Activated CD4-positive, alpha-beta memory T cell treated with anti-CD3 and anti-CD28 coated beads for 36 hours (primary cell): ENCODE measurements at regions not wholly inside any gene's neighbourhood (a gene's known extent, or its start where the extent isn't known, plus 50 kb on each side); places are given as distances from the start of the nearest gene placed in this dataset.
"Not testable (repeated sequence)": the region's sequence is repeated elsewhere in the genome, so short reads cannot be mapped to it uniquely, and the experiment has no call there.

ENCODE experiments used
- CTCF ChIA-PET: fragments of 350-600 bp; sonication (Branson Sonifier 250); formaldehyde crosslinking; loops from one replicate; lab custom pipeline; 2021; ENCODE audit warnings: antibody characterized with exemption, inconsistent platforms; lab: Charles Lee
- POLR2A ChIA-PET: fragments of 350-600 bp; sonication (Branson Sonifier 250); formaldehyde crosslinking; loops from one replicate; lab custom pipeline; 2021; ENCODE audit warnings: antibody characterized with exemption; lab: Charles Lee
- DNase-seq: peaks from one replicate; pipeline ENCODE4 v3.0.0-alpha.2; 2020
- H3K27ac Mint-ChIP-seq: one replicate; pipeline ENCODE4 v1.8.0; 2021; ENCODE audit warnings: mixed read lengths
- H3K27me3 Mint-ChIP-seq: one replicate; pipeline ENCODE4 v1.8.0; 2021; ENCODE audit warnings: mixed read lengths
- H3K36me3 Mint-ChIP-seq: one replicate; pipeline ENCODE4 v1.8.0; 2021; ENCODE audit warnings: mixed read lengths
- H3K4me1 Mint-ChIP-seq: one replicate; pipeline ENCODE4 v1.8.0; 2021; ENCODE audit warnings: low read depth, mixed read lengths
- H3K4me3 Mint-ChIP-seq: one replicate; pipeline ENCODE4 v1.8.0; 2021; ENCODE audit warnings: mild to moderate bottlenecking, mixed read lengths
- H3K9me3 Mint-ChIP-seq: one replicate; pipeline ENCODE4 v1.8.0; 2021; ENCODE audit warnings: mixed read lengths
- intact Hi-C: fragments of 100-400 bp; cut with micrococcal nuclease; formaldehyde crosslinking; loops from one replicate; pipeline ENCODE4 v1.15.1; 2023

DNA sequence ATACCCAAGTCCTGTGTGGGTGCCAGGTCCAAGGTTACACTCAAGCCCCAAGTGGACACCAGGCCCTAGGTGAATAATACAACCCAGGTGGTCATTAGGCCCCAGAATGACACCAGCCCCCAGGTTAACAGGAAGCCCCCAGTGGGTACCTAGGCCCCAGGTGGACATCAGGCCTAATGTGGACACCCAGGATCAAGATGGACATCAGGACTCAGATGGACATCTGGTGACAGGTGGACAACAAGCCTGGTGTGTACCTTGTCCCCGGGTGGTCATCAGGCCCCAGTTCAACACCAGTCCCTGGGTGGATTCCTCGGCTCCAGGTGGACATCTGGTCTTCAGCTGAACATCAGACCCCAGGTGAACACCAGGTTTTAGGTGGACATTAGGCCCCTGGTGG is 1485.4 kb upstream of the TPTE start:
- H3K4me3 Mint-ChIP-seq, H3K27ac Mint-ChIP-seq, H3K4me1 Mint-ChIP-seq, DNase-seq, POLR2A ChIA-PET, H3K36me3 Mint-ChIP-seq, H3K27me3 Mint-ChIP-seq, intact Hi-C loops, CTCF ChIA-PET, H3K9me3 Mint-ChIP-seq: not testable (repeated sequence)

DNA sequence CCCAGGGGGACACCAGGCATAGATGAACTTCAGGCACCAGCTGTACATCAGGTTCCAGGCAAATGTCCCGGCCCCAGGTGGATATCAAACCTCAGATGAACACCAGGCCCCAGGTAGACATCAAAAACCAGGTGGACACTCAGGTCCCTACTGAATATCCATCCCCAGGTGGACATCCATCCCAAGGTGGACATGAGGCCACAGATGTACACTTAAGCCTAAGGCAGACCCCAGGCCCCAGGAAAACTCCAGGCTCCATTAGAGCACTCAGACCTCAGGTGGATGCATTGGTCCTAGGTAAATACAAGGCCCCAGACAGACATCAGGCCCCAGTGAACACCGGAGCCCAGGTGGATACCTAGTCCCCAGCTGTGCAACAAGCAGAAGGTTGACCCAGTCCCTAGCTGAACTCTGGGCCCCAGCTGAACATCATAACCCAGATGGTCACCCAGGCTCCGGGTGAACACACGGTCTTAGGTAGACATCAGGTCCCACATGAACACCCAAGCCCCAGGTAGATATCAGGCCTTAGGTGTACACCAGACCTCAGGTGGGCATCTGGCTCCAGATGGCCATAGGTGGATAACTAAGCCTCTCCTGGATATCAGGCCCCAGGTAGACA is 1484.3 kb upstream of the TPTE start:
- DNase-seq, H3K4me1 Mint-ChIP-seq, H3K36me3 Mint-ChIP-seq, intact Hi-C loops, H3K4me3 Mint-ChIP-seq, H3K9me3 Mint-ChIP-seq, H3K27ac Mint-ChIP-seq, H3K27me3 Mint-ChIP-seq, POLR2A ChIA-PET, CTCF ChIA-PET: not testable (repeated sequence)

DNA sequence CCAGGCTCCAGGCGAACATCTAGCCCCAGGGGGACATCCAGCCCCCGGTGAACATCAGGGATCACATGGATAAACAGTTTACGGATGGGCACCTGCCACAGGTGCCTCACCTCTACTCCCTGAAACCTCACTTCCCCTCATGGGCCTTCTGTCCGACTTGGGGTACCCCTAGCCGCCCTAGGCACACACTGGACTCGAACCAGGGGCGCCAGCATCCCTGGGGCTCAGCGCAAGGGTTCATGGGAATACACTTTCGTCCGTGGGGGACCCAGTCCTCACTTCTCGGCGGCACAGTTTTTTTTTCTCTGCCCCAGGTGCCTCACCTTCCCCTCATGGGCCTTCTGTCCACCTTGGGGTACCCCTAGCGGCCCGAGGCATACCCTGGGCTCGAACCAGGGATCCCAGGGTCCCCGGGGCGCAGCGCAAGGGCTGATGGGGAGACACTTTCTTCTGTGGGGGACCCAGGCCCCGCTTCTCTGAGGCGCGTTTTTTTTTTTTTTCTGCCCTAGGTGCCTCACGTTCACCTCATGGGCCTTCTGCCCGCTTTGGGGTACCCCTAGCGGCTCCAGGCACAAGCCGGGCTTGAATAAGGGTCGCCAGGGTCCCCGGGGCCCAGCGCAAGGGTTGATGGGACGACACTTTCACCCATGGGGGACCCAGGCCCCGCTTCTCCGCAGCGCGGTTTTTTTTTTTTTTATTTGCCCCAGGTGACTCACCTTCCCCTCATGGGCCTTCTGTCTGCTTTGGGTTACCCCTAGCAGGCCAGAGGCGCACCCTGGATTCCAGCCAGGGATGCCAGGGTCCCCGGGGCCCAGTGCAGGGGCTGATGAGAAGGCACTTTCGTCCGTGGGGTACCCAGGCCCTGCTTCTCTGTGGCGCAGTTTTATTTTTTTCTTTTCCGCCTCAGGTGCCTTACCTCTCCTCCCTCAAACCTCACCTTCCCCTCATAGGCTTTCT is 1483.5 kb upstream of the TPTE start:
- intact Hi-C loops, H3K27me3 Mint-ChIP-seq, DNase-seq, H3K4me3 Mint-ChIP-seq, H3K9me3 Mint-ChIP-seq, CTCF ChIA-PET, H3K4me1 Mint-ChIP-seq, H3K36me3 Mint-ChIP-seq, H3K27ac Mint-ChIP-seq, POLR2A ChIA-PET: not testable (repeated sequence)

DNA sequence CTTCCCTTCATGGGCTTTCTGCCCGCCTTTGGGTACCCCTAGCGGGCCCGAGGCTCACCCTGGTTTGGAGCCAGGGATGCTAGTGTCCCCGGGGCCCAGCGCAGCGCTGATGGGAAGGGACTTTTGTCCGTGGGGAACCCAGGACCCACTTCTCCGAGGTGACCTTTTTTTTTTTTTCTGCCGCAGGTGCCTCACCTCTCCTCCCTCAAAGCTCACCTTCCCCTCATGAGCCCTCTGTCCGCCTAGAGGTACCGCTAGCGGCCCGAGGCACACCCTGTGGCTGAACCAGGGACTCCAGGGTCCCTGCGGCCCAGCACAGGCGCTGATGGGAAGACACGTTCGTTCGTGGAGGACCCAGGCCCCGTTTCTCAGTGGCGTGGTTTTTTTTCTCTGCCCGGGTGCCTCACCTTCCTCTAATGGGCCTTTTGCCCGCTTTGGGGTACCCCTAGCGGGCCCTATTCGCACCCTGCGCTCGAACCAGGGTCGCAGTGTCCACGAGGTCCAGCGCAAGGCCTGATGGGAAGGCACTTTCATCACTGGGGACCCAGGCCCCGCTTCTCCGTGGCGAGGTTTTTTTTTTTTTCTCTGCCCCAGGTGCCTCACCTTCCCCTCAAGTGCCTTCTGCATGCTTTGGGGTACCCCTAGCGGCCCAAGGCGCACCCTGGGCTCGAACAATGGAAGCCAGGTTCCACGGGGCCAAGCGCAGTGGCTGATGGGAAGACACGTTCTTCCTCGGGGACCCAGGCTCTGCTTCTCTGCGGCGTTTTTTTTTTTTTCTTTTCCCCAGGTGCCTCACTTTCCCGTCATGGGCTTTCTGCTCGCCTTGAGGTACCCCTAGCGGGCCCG is 1481.6 kb upstream of the TPTE start:
- H3K36me3 Mint-ChIP-seq, H3K4me1 Mint-ChIP-seq, H3K9me3 Mint-ChIP-seq, H3K27ac Mint-ChIP-seq, CTCF ChIA-PET, intact Hi-C loops, H3K27me3 Mint-ChIP-seq, DNase-seq, POLR2A ChIA-PET, H3K4me3 Mint-ChIP-seq: not testable (repeated sequence)

DNA sequence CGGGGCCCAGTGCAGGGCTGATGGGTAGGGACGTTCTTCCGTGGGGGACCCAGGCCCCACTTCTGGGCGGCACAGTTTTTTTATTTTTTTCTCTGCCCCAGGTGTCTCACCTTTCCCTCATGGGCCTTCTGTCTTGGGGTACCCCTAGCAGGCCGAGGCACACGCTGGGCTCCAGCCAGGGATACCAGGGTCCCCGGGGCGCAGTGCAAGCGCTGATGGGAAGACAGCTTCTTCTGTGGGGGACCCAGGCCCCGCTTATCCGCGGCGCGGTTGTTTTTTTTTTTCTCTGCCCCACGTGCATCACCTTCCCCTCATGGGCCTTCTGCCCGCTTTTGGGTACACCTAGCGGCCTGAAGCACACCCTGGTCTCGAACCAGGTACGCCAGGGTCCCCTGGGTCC is 1481.0 kb upstream of the TPTE start:
- H3K27me3 Mint-ChIP-seq, POLR2A ChIA-PET, H3K9me3 Mint-ChIP-seq, DNase-seq, H3K36me3 Mint-ChIP-seq, intact Hi-C loops, H3K4me3 Mint-ChIP-seq, H3K4me1 Mint-ChIP-seq, H3K27ac Mint-ChIP-seq, CTCF ChIA-PET: not testable (repeated sequence)

DNA sequence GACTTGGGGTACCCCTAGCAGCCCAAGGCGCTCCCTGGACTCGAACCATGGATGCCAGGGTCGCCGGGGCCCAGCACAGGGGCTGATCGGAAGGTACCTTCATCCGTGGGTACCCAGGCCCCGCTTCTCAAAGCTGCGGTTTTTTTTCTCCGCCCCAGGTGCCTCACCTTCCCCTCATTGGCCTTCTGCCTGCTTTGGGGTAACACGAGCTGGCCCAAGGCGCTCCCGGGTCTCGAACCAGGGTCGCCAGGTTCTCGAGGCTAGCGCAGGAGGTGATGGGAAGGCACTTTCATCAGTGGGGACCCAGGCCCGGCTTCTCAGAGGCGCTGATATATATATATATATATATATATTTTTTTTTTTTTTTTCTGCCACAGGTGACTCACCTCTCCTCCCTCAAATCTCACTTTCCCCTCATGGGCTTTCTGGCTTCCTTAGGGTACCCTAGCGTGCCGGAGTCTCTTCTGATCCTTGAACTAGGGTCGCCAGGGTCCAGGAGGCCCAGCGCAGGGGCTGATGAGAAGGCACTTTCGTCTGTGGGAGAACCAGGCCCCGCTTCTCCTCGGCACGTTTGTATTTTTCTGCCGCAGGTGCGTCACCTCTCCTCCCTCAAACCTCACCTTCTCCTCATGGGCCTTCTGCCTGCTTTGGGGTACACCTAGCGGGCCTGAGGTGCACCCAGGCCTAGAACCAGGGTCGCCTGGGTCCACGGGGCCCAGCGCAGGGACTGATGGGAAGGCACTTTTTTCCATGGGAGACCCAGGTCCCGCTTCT is 1480.0 kb upstream of the TPTE start:
- H3K27me3 Mint-ChIP-seq, intact Hi-C loops, CTCF ChIA-PET, DNase-seq, H3K4me3 Mint-ChIP-seq, H3K9me3 Mint-ChIP-seq, POLR2A ChIA-PET, H3K27ac Mint-ChIP-seq, H3K36me3 Mint-ChIP-seq, H3K4me1 Mint-ChIP-seq: not testable (repeated sequence)

DNA sequence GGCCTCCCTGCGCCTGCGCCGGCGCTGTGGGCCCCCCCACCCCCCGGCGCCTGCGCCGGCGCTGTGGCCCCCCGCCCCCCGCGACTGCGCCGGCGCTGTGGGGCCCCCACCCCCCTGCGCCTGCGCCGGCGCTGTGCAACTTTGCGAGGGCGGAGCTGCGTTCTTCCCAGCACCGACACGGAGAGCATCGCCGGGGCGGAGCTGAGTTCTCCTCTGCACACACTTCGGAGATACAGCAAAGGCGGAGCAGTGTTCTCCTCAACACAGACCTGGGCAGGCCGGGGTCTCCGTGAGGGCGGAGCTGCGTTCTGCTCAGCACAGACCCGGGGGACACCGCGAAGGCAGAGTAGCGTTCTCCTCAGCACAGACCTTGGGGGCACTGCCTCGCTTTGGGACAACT is 1478.3 kb upstream of the TPTE start:
- H3K4me1 Mint-ChIP-seq, H3K27ac Mint-ChIP-seq, DNase-seq, POLR2A ChIA-PET, H3K9me3 Mint-ChIP-seq, CTCF ChIA-PET, intact Hi-C loops, H3K36me3 Mint-ChIP-seq, H3K4me3 Mint-ChIP-seq, H3K27me3 Mint-ChIP-seq: not testable (repeated sequence)

DNA sequence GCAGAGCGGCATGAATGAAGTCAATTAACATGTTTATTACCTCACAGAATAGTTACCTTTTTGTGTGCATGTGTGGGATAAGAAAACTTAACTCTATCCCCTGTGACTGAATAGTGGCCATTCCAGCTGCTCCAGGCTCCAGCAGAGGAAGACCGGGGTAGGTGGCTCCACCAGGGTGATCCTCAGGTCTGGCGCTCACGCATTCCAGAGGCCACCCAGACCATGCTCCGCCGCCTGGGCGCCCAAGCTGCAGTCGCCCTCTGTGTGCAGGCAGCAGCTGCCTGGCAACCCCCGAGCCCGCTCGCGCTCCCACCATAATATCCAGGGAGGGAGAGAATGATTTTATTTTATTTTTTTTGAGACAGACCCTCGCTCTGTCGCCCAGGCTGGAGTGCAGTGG is 1474.5 kb upstream of the TPTE start:
- H3K27ac Mint-ChIP-seq, H3K9me3 Mint-ChIP-seq, CTCF ChIA-PET, H3K4me1 Mint-ChIP-seq, POLR2A ChIA-PET, DNase-seq, H3K27me3 Mint-ChIP-seq, H3K36me3 Mint-ChIP-seq, H3K4me3 Mint-ChIP-seq, intact Hi-C loops: not testable (repeated sequence)

DNA sequence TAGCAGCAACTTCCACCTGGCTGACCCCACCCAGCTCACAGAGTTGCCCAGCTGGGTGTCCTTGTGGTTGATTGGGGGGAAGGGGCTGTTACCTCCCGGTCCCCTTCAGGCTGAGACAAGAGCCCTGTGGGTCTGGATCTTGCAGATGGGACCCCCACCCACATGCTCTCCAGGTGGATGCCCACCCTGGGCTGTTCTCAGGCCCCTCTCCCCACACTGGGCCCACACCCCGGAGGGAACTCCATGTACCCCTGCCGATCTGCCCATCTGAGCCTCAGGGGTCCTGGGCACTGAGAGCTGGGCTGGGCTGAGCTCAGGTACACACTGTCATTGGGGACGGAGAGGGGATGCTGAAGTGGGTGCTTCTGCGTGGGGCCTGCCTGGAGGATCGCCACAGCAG is 1453.9 kb upstream of the TPTE start:
- H3K4me3 Mint-ChIP-seq, H3K27ac Mint-ChIP-seq, DNase-seq, intact Hi-C loops, H3K9me3 Mint-ChIP-seq, H3K36me3 Mint-ChIP-seq, CTCF ChIA-PET, H3K27me3 Mint-ChIP-seq, H3K4me1 Mint-ChIP-seq, POLR2A ChIA-PET: not testable (repeated sequence)

DNA sequence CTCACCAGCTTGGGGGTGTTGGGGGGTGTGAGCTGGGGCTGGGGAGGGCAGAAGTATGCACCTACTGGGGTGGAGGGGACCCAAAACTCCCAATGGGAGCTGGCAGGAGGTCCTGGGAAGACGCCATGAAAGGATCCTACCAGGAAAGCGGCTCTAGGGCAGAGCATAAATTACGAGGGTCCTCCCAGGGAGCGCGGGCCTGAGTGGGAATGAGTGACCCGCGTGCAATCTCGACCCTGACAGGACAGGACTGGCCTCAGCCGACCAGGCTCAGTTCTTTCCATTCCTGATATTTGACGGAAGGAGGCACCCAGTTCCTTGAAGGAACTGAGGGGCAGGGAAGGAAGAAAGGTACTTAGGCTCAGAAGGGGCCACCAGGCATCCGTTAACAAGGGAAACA is 1452.8 kb upstream of the TPTE start:
- H3K27ac Mint-ChIP-seq, H3K27me3 Mint-ChIP-seq, POLR2A ChIA-PET, DNase-seq, H3K9me3 Mint-ChIP-seq, H3K4me3 Mint-ChIP-seq, H3K4me1 Mint-ChIP-seq, intact Hi-C loops, CTCF ChIA-PET, H3K36me3 Mint-ChIP-seq: not testable (repeated sequence)

DNA sequence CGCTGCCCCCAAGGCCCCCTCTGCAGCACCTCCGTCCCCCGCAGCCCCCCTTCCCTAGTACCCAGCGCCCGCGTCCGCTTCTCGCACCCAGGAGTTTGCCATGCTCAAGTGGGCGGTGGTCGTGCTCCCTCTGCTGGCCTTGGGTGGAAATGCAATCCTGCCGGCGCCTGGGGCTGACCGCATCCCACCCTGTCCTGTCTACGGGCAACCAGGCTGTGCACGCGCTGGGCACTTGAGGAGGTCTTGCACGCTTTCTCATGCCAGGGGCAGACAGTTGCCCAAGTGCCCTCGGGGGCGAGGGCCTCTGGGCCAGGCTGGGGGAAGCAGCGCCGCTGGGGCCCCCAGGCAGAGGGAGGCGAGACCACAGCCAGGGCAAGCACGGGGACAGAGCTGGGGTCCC is 1450.7 kb upstream of the TPTE start:
- H3K4me1 Mint-ChIP-seq, H3K4me3 Mint-ChIP-seq, H3K27ac Mint-ChIP-seq, CTCF ChIA-PET, H3K36me3 Mint-ChIP-seq, H3K9me3 Mint-ChIP-seq, H3K27me3 Mint-ChIP-seq, POLR2A ChIA-PET, intact Hi-C loops, DNase-seq: not testable (repeated sequence)

DNA sequence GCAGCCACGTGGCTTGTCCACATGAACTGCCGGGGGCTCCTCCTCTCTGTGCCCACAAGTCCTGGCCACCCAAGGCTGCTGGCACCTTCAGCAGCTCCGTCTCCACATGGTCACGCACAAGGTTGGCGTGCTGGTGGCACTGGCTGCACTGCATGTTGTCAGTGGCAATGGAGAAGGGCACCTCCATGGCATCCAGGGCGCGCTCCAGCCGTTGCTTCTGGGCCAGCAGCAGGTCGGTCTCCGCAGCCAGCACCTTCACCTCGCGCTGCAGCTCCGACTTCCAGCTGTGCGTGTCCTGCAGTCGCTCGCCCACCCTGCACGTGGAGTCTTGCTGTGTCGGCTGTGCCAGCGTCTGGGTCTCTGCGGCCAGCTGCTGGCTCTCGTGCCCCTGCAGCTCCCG is 1448.4 kb upstream of the TPTE start:
- H3K27ac Mint-ChIP-seq, H3K9me3 Mint-ChIP-seq, H3K27me3 Mint-ChIP-seq, H3K36me3 Mint-ChIP-seq, POLR2A ChIA-PET, CTCF ChIA-PET, DNase-seq, H3K4me3 Mint-ChIP-seq, intact Hi-C loops, H3K4me1 Mint-ChIP-seq: not testable (repeated sequence)
